Tibial nerve (tissue), 4 donors: ENCODE measurements at regions not wholly inside any gene's neighbourhood (a gene's known extent, or its start where the extent isn't known, plus 50 kb on each side); places are given as distances from the start of the nearest gene placed in this dataset.

ENCODE experiments used
- DNase-seq, 2 donors: peaks; one replicate each; pipeline ENCODE4 v3.0.0-alpha.2; 2019; ENCODE audit warnings: low spot score in 2 of 2
- H3K27ac ChIP-seq, 4 donors: fragments of 200-600 bp; sonication (generic) in 3 of 4; one replicate each; pipeline ENCODE4 v1.5.1; 2017 to 2019; ENCODE audit warnings: mild to moderate bottlenecking in 1 of 4
- H3K27me3 ChIP-seq, 2 donors: fragments of 200-600 bp; sonication (generic) in 1 of 2; one replicate each; pipeline versions ENCODE4 v1.5.1 to v1.6.0; 2017 to 2019
- H3K36me3 ChIP-seq, 3 donors: fragments of 200-600 bp; sonication (generic); one replicate each; pipeline ENCODE4 v1.5.1; 2018 to 2019
- H3K4me1 ChIP-seq, 4 donors: fragments of 200-600 bp; sonication (generic) in 3 of 4; one replicate each; pipeline ENCODE4 v1.5.1; 2017 to 2019
- H3K4me3 ChIP-seq, 4 donors: fragments of 200-600 bp; sonication (generic) in 3 of 4; one replicate each; pipeline ENCODE4 v1.5.1; 2017 to 2019; ENCODE audit warnings: mild to moderate bottlenecking in 1 of 4, moderate library complexity in 1 of 4
- H3K9me3 ChIP-seq, 4 donors: fragments of 200-600 bp; sonication (generic) in 3 of 4; one replicate each; pipeline ENCODE4 v1.5.1; 2017 to 2019
- CTCF ChIP-seq, 5 experiments: fragments of 200-600 bp in 3 of 5; fragments of 450-650 bp in 2 of 5; sonication (generic) in 3 of 5; IDR thresholded peaks; one replicate each; pipeline ENCODE4 v1.5.1; 2016 to 2019; ENCODE audit warnings: antibody characterized with exemption in 5 of 5, mild to moderate bottlenecking in 3 of 5, moderate library complexity in 2 of 5
- EP300 ChIP-seq, 2 donors: sonication (generic); formaldehyde crosslinking; IDR thresholded peaks; one replicate each; pipeline ENCODE4 v1.6.1; 2017; ENCODE audit warnings: antibody characterized with exemption in 2 of 2, mild to moderate bottlenecking in 1 of 2
- POLR2A ChIP-seq, 2 donors: fragments of 450-650 bp; IDR thresholded peaks; one replicate each; pipeline ENCODE4 v1.6.1; 2017; ENCODE audit warnings: antibody characterized with exemption in 2 of 2, mild to moderate bottlenecking in 2 of 2, moderate library complexity in 2 of 2
- WGBS, 2 donors: methylation state at CpG; one replicate each; pipeline ENCODE4 v1.1.5; 2018; 5-methylcytosine and 5-hydroxymethylcytosine counted together

GRCh38 chr4:173707658-173708419 lies 177.8 kb upstream of the HAND2 start:
- Histone ChIP-seq H3K27me3 (no peaks in the 10 kb centered on the region), H3K9me3 (no peaks in the 10 kb centered on the region), H3K4me1 (no peaks in the 10 kb centered on the region), H3K27ac (no peak overlapping the region), H3K4me3 (no peak overlapping the region), H3K36me3 (no peaks in the 10 kb centered on the region)
- TF ChIP-seq CTCF (IDR thresholded peaks at IDR 0.05) (no peak), EP300 (IDR thresholded peaks at IDR 0.05) (no peak), POLR2A (IDR thresholded peaks at IDR 0.05) (no peak)
- no peak for DNase-seq
- WGBS, 2 donors: 94 to 96% methylated on average over 2 of the region's 2 CpGs

- DNase-seq: no peak
- WGBS, 2 donors: 72 to 84% methylated on average over 9 of the region's 9 CpGs
- no peaks in the 10 kb centered on the region for H3K27me3 ChIP-seq
- H3K36me3 ChIP-seq: no peaks in the 10 kb centered on the region
- H3K4me1 ChIP-seq: no peaks in the 10 kb centered on the region
- no peak for TF ChIP-seq CTCF (IDR thresholded peaks at IDR 0.05)
- TF ChIP-seq EP300 (IDR thresholded peaks at IDR 0.05): no peak
- TF ChIP-seq POLR2A (IDR thresholded peaks at IDR 0.05): no peak
- H3K9me3 ChIP-seq: no peaks in the 10 kb centered on the region
- H3K27ac ChIP-seq: no peak overlapping the region
- no peak overlapping the region for H3K4me3 ChIP-seq
Observed at GRCh38 chr4:173704201-173704600, 174.2 kb upstream of the HAND2 start.

GRCh38 chr4:173703021-173703420 lies 173.0 kb upstream of the HAND2 start:
- WGBS, 2 donors: 72 to 80% methylated on average over 4 of the region's 4 CpGs
- TF ChIP-seq CTCF (IDR thresholded peaks at IDR 0.05): no peak
- TF ChIP-seq POLR2A (IDR thresholded peaks at IDR 0.05): no peak
- TF ChIP-seq EP300 (IDR thresholded peaks at IDR 0.05): no peak

GRCh38 chr4:173700650-173701049 lies 170.6 kb upstream of the HAND2 start:
- H3K27me3 ChIP-seq: no peaks in the 10 kb centered on the region
- no peaks in the 10 kb centered on the region for H3K36me3 ChIP-seq
- no peaks in the 10 kb centered on the region for H3K9me3 ChIP-seq
- no peak overlapping the region for H3K27ac ChIP-seq
- no peak for TF ChIP-seq POLR2A (IDR thresholded peaks at IDR 0.05)
- no peak for TF ChIP-seq CTCF (IDR thresholded peaks at IDR 0.05)
- no peak for TF ChIP-seq EP300 (IDR thresholded peaks at IDR 0.05)
- no peaks in the 10 kb centered on the region for H3K4me1 ChIP-seq
- no peak for DNase-seq
- H3K4me3 ChIP-seq: no peak overlapping the region
- WGBS, 2 donors: 86 to 89% methylated on average over 4 of the region's 4 CpGs

More at GRCh38 chr4:173703021-173703420, 173.0 kb upstream of the HAND2 start:
- Histone ChIP-seq H3K27ac (no peak overlapping the region), H3K4me1 (no peaks in the 10 kb centered on the region), H3K9me3 (no peaks in the 10 kb centered on the region), H3K4me3 (no peak overlapping the region), H3K36me3 (no peaks in the 10 kb centered on the region), H3K27me3 (no peaks in the 10 kb centered on the region)
- DNase-seq: no peak

GRCh38 chr4:173699841-173700475 lies 169.9 kb upstream of the HAND2 start:
- 62% methylated on average over 2 of the region's 2 CpGs for WGBS, 2 donors
- DNase-seq: no peak
- no peak for TF ChIP-seq CTCF (IDR thresholded peaks at IDR 0.05)
- no peak for TF ChIP-seq POLR2A (IDR thresholded peaks at IDR 0.05)
- TF ChIP-seq EP300 (IDR thresholded peaks at IDR 0.05): no peak
- Histone ChIP-seq H3K27me3 (no peaks in the 10 kb centered on the region), H3K36me3 (no peaks in the 10 kb centered on the region), H3K4me1 (no peaks in the 10 kb centered on the region), H3K4me3 (no peak overlapping the region), H3K9me3 (no peaks in the 10 kb centered on the region), H3K27ac (no peak overlapping the region)
